Neural cell (in vitro differentiated cells): ENCODE measurements at regions not wholly inside any gene's neighbourhood (a gene's known extent, or its start where the extent isn't known, plus 50 kb on each side); places are given as distances from the start of the nearest gene placed in this dataset.

Source experiments
- H2AFZ ChIP-seq: fragments of 200-600, 300-800 bp; sonication (generic), shearing (Covaris generic); 2 replicates; pipeline ENCODE4 v1.6.0; 2014; ENCODE audit warnings: low read depth, mild to moderate bottlenecking, antibody characterized with exemption, low read length, moderate library complexity
- H3F3A ChIP-seq: fragments of 200-600 bp; shearing (Covaris generic); 2 replicates; pipeline ENCODE4 v1.6.1; 2016; ENCODE audit warnings: mild to moderate bottlenecking, moderate library complexity, mixed read lengths, antibody characterized with exemption, low read length; ENCODE audit not compliant: insufficient read depth, poor library complexity, severe bottlenecking
- H3K27ac ChIP-seq: fragments of 200-600, 300-800 bp; sonication (generic), shearing (Covaris generic); 2 replicates; pipeline ENCODE4 v1.5.1; 2014; ENCODE audit warnings: mild to moderate bottlenecking, low read length, moderate library complexity
- H3K27me3 ChIP-seq: fragments of 300-800, 200-600 bp; sonication (generic), shearing (Covaris generic); 2 replicates; pipeline ENCODE4 v1.6.0; 2014; ENCODE audit warnings: mild to moderate bottlenecking, low read depth, low read length, moderate library complexity; ENCODE audit not compliant: insufficient read depth
- H3K36me3 ChIP-seq: fragments of 300-800, 200-600 bp; sonication (generic), shearing (Covaris generic); 2 replicates; pipeline ENCODE4 v1.5.1; 2014; ENCODE audit warnings: mild to moderate bottlenecking, antibody characterized with exemption, low read length, moderate library complexity; ENCODE audit not compliant: insufficient read depth
- H3K4me2 ChIP-seq: fragments of 300-800, 200-600 bp; sonication (generic), shearing (Covaris generic); 2 replicates; pipeline ENCODE4 v1.6.0; 2014; ENCODE audit warnings: mild to moderate bottlenecking, low read length
- H3K4me3 ChIP-seq: fragments of 300-800, 200-600 bp; sonication (generic), shearing (Covaris generic); 2 replicates; pipeline ENCODE4 v1.5.1; 2014; ENCODE audit warnings: mild to moderate bottlenecking, low read length, moderate library complexity
- H3K79me2 ChIP-seq: fragments of 200-600 bp; shearing (Covaris generic); replicated peaks from 2 replicates; pipeline ENCODE4 v1.6.0; 2014; ENCODE audit warnings: mild to moderate bottlenecking, low read length, moderate library complexity; ENCODE audit not compliant: insufficient read depth
- H3K9ac ChIP-seq: fragments of 300-800, 200-600 bp; sonication (generic), shearing (Covaris generic); 2 replicates; pipeline ENCODE4 v1.6.1; 2016; ENCODE audit warnings: mild to moderate bottlenecking, low read length, mixed read lengths
- H3K9me2 ChIP-seq: fragments of 200-600 bp; shearing (Covaris generic); 2 replicates; pipeline ENCODE4 v1.6.1; 2016; ENCODE audit warnings: mild to moderate bottlenecking, low read length, mixed read lengths; ENCODE audit not compliant: insufficient read depth
- H3K9me3 ChIP-seq: fragments of 200-600, 300-800 bp; sonication (generic), shearing (Covaris generic); 2 replicates; pipeline ENCODE4 v1.6.1; 2016; ENCODE audit warnings: mild to moderate bottlenecking, mixed run types, low read length, moderate library complexity, mixed read lengths
- H4K20me1 ChIP-seq: fragments of 200-600 bp; shearing (Covaris generic); 2 replicates; pipeline ENCODE4 v1.6.1; 2016; ENCODE audit warnings: mild to moderate bottlenecking, mixed run types; ENCODE audit not compliant: insufficient read depth
- EP300 ChIP-seq: fragments of 450-650 bp; conservative IDR thresholded peaks from 2 replicates; pipeline ENCODE4 v1.6.1; 2014; ENCODE audit warnings: antibody characterized with exemption, mild to moderate bottlenecking, moderate library complexity; ENCODE audit not compliant: poor library complexity, severe bottlenecking
- EZH2 ChIP-seq: fragments of 200-600, 300-800 bp; shearing (Covaris generic), sonication (generic); IDR thresholded peaks from 2 replicates; pipeline ENCODE4 v1.6.1; 2014; ENCODE audit warnings: antibody characterized with exemption, low read length, borderline replicate concordance, mild to moderate bottlenecking; ENCODE audit not compliant: insufficient read depth, poor library complexity, severe bottlenecking
- MXI1 ChIP-seq: fragments of 450-650 bp; conservative IDR thresholded peaks from 2 replicates; pipeline ENCODE4 v1.6.1; 2014; ENCODE audit warnings: antibody characterized with exemption, mild to moderate bottlenecking; ENCODE audit not compliant: poor library complexity, severe bottlenecking
- POLR2AphosphoS5 ChIP-seq: IDR thresholded peaks from 2 replicates; pipeline ENCODE4 v1.6.1; 2012
- RAD21 ChIP-seq: fragments of 450-650 bp; conservative IDR thresholded peaks from 2 replicates; pipeline ENCODE4 v1.6.1; 2014; ENCODE audit warnings: antibody characterized with exemption, mild to moderate bottlenecking, moderate library complexity
- SMC3 ChIP-seq: fragments of 450-650 bp; conservative IDR thresholded peaks from 2 replicates; pipeline ENCODE4 v1.6.1; 2014; ENCODE audit warnings: antibody characterized with exemption, mild to moderate bottlenecking, moderate library complexity; ENCODE audit not compliant: poor library complexity
- TAF1 ChIP-seq: IDR thresholded peaks from 2 replicates; pipeline ENCODE4 v1.6.1; 2012; ENCODE audit warnings: low read depth
- TF ChIP-seq, protein P1 (sequence below): IDR thresholded peaks from 2 replicates; pipeline ENCODE4 v1.6.1; 2012; ENCODE audit warnings: borderline replicate concordance
- TF ChIP-seq, protein P2 (sequence below): fragments of 450-650 bp; IDR thresholded peaks from 2 replicates; pipeline ENCODE4 v1.5.1; 2014; ENCODE audit warnings: antibody characterized with exemption, mild to moderate bottlenecking, moderate library complexity; ENCODE audit not compliant: poor library complexity, severe bottlenecking

DNA sequence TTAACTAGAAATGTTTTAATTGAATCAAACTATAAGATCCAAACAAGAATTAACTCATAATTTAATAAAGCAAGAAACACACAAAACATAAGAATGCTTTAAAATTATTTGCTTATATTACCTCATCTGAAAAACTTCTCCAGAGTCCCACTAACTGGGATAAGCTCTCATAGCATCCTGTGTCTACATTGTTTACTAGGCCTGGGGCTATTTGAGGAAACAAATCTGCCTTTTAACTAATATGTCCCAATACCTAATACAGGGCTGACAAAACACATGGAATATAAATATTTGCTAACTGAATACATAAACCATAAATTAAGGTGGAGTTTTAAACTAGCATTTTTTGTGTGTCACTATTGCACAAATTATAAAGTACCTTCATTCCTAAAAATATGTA is 1399.8 kb upstream of the SLC10A2 start:
- no peak overlapping the region for H3K9ac ChIP-seq
- H3K4me2 ChIP-seq = no peak overlapping the region
- no peaks in the 10 kb centered on the region for H3K9me2 ChIP-seq
- no peak for TF ChIP-seq EP300
- TF ChIP-seq, protein P1, sequence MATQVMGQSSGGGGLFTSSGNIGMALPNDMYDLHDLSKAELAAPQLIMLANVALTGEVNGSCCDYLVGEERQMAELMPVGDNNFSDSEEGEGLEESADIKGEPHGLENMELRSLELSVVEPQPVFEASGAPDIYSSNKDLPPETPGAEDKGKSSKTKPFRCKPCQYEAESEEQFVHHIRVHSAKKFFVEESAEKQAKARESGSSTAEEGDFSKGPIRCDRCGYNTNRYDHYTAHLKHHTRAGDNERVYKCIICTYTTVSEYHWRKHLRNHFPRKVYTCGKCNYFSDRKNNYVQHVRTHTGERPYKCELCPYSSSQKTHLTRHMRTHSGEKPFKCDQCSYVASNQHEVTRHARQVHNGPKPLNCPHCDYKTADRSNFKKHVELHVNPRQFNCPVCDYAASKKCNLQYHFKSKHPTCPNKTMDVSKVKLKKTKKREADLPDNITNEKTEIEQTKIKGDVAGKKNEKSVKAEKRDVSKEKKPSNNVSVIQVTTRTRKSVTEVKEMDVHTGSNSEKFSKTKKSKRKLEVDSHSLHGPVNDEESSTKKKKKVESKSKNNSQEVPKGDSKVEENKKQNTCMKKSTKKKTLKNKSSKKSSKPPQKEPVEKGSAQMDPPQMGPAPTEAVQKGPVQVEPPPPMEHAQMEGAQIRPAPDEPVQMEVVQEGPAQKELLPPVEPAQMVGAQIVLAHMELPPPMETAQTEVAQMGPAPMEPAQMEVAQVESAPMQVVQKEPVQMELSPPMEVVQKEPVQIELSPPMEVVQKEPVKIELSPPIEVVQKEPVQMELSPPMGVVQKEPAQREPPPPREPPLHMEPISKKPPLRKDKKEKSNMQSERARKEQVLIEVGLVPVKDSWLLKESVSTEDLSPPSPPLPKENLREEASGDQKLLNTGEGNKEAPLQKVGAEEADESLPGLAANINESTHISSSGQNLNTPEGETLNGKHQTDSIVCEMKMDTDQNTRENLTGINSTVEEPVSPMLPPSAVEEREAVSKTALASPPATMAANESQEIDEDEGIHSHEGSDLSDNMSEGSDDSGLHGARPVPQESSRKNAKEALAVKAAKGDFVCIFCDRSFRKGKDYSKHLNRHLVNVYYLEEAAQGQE = no peak
- TF ChIP-seq, protein P2, sequence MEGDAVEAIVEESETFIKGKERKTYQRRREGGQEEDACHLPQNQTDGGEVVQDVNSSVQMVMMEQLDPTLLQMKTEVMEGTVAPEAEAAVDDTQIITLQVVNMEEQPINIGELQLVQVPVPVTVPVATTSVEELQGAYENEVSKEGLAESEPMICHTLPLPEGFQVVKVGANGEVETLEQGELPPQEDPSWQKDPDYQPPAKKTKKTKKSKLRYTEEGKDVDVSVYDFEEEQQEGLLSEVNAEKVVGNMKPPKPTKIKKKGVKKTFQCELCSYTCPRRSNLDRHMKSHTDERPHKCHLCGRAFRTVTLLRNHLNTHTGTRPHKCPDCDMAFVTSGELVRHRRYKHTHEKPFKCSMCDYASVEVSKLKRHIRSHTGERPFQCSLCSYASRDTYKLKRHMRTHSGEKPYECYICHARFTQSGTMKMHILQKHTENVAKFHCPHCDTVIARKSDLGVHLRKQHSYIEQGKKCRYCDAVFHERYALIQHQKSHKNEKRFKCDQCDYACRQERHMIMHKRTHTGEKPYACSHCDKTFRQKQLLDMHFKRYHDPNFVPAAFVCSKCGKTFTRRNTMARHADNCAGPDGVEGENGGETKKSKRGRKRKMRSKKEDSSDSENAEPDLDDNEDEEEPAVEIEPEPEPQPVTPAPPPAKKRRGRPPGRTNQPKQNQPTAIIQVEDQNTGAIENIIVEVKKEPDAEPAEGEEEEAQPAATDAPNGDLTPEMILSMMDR = no peak
- TF ChIP-seq SMC3 = no peak
- no peak overlapping the region for H2AFZ ChIP-seq
- no peaks in the 10 kb centered on the region for H3F3A ChIP-seq
- H3K27ac ChIP-seq = no peak overlapping the region
- H4K20me1 ChIP-seq = no peaks in the 10 kb centered on the region
- H3K9me3 ChIP-seq = no peaks in the 10 kb centered on the region
- H3K27me3 ChIP-seq = no peaks in the 10 kb centered on the region
- no peak overlapping the region for H3K4me3 ChIP-seq
- no peaks in the 10 kb centered on the region for H3K79me2 ChIP-seq
- no peaks in the 10 kb centered on the region for H3K36me3 ChIP-seq

DNA sequence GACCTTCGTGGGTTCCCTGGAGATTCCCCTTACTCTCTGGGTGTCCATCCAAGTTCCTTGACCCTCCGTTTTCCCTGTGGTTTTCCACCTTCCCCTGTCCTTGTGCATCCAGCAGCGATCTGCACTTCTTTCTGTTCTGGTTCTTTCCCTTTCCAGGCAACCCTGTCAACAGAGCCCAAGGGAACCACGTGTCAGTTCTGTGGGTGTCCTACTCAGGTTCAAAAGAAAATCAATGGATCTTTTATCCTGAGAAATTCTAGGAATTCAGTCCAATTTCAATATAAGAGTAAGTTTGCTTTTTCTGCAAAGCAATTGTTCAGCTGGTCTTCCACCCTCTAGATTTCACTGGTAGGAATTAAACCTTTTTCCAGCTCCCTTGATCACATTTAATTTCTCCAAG is 1394.8 kb upstream of the SLC10A2 start:
- Histone ChIP-seq H3K79me2 (no peaks in the 10 kb centered on the region), H3K9me3 (no peaks in the 10 kb centered on the region), H3K9me2 (no peaks in the 10 kb centered on the region), H4K20me1 (no peaks in the 10 kb centered on the region), H3F3A (no peaks in the 10 kb centered on the region), H3K36me3 (no peaks in the 10 kb centered on the region), H3K4me2 (no peak overlapping the region), H2AFZ (no peak overlapping the region), H3K4me3 (no peak overlapping the region), H3K27me3 (no peaks in the 10 kb centered on the region), H3K27ac (no peak overlapping the region), H3K9ac (no peak overlapping the region)
- TF ChIP-seq EZH2 (no peak), MXI1 (no peak), SMC3 (no peak), POLR2AphosphoS5 (no peak), TAF1 (no peak), EP300 (no peak), RAD21 (no peak)
- TF ChIP-seq, protein P1 = no peak
- TF ChIP-seq, protein P2 = no peak
